ENCODE measurements at regions not wholly inside any gene's neighbourhood (a gene's known extent, or its start where the extent isn't known, plus 50 kb on each side); places are given as distances from the start of the nearest gene placed in this dataset.
"Not testable (repeated sequence)": the region's sequence is repeated elsewhere in the genome, so short reads cannot be mapped to it uniquely, and the experiment has no call there.

- no peak for DNase-seq
These were observed 921.4 kb downstream of the MCTP2 start for GRCh38 chr15:95152741-95153140.

DNA sequence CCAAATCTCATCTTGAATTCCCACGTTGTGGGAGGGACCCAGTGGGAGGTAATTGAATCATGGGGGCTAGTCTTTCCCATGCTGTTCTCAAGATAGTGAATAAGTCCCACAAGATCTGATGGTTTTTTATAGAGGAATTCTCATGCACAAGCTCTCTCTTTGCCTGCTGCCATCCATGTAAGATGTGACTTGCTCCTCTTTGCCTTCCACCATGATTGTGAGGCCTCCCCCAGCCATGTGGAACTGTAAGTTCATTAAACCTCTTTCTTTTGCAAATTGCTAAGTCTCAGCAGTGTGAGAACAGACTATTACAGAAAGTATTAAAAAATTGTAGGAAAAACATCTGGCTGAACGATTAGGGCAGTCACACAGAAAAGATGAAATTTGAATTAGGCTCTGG lies 921.8 kb downstream of the MCTP2 start:
- not testable (repeated sequence) for DNase-seq

DNA sequence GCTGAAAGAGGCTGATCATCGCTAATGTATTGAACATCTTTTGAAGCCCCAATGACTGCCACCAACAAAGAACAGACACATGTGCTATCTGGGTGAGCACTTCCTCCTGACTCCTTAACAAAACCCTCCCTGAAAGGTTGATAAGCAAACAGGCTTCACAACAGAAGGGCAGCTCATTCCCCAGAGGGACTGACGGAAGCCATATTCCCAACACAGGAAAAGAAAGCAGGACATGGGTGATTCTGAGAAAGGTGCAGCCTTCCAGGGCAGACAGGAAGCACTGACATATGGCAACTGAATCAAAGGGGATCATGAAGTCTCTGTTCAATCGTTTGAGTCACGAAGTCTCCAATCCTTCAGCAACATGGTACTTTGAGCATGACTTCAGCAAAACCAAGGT lies 929.0 kb downstream of the MCTP2 start:
- no peak for DNase-seq

GRCh38 chr15:95162069-95162468 lies 930.7 kb downstream of the MCTP2 start:
- no peak for DNase-seq

DNA sequence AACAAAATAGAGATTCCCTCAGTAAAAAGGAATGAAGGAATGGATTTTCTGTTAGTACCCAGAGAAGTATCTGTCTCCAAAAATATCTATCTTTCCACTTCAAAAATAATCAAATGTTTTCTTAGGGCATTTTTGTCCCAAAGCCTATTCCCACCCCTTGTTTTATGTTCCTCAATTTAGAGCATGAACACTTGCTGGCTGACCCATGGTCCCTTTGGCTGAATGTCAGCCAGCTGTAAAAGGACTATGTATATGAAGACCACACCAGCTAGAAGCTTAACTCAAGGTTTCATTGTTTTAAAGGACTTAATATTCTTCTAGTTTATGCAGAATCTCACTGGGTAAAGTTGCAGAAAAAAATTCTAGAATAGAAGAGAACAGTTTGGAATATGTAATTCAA lies 931.2 kb downstream of the MCTP2 start:
- DNase-seq: no peak

- no peak for DNase-seq
These were observed 931.7 kb downstream of the MCTP2 start for GRCh38 chr15:95162967-95163531.

DNA sequence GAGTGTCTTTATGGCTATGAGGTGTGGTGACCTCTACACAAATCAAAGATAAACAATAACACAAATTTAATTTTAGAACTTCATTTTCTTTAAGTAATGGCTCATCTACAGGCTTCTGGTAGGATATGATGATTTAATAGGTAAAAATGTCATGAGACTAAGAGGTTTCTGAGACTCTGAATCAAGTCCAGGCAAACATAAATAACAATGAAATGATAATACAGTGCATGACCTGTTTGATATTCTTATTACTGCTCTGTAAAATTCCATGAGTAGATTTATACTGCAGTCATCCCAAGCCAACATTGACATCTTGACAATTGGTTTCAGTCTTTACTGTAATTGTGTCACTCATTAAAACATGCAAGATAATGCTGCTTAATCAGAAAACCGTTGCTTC lies 936.8 kb downstream of the MCTP2 start:
- DNase-seq: no peak

GRCh38 chr15:95168951-95169431 lies 937.6 kb downstream of the MCTP2 start:
- no peak for DNase-seq

DNA sequence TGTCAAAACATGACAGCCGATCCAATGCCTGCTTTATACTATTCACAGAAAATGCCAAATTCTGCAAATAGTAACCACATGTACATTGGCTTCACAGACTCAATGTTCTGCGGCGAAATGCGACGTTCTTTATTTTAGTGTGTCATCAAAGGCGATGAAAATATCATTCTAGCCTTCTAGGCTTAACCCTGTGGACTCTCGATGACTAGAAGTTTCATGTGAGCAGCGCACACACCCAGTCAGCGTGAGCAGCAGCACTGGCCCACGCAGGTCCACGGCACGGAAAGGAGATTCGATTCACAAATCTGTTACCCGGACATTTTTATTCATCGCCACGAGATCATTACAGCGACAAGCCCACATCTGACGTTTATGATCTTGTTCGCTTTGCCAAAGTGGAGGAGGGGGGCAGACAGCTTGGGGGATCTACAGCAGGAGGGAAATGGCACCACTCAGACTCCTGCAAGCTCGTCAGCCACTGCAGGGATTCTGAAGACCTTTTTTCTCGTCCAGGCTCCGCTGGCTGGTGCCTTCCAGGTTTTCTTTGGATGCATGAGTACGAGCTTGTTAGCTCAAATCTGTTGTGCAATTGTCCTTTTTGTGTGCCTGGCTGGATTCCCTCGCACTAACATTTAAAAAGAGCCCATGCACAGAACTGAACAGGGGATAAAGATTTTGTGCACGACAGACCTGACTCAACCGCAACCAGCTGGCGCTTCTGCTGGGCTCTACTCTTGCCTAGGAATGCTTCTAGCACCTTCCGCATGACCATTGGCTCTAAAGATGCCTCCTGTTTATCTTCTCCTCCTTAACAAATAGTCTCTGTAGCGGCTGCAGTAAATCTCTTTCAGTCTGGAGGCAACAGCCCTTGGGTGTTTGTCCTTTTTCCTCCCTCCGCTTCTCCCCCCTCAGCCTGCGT lies 938.4 kb downstream of the MCTP2 start:
- DNase-seq: no peak

- no peak for DNase-seq
These were observed 939.4 kb downstream of the MCTP2 start for GRCh38 chr15:95170561-95171380.

- DNase-seq: no peak
These were observed 940.2 kb downstream of the MCTP2 start for GRCh38 chr15:95171564-95171963.

GRCh38 chr15:95174301-95175259 lies 943.2 kb downstream of the MCTP2 start:
- no peak for DNase-seq

GRCh38 chr15:95175914-95176658 lies 944.7 kb downstream of the MCTP2 start:
- no peak for DNase-seq

- DNase-seq: no peak
These were observed 945.6 kb downstream of the MCTP2 start for GRCh38 chr15:95176794-95177577.

GRCh38 chr15:95180530-95180929 lies 949.2 kb downstream of the MCTP2 start:
- no peak for DNase-seq

DNA sequence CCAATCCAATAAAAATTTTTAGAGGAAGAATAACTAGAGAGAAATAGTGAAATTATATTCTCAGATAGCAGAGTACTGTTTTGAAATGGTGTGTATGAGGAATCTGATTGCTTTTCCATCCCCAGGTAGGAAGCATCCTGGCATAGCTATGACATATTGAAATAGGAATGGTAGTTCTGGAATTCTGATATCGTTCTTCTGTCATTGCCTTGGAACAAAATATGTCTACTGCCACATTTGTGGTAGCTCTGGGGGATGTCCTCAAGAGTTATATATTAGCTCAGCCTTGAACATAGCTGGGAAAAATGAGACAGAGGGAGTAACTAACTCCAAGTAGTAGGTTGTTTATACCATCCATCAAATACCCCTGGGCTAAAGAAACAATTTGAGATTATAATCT lies 950.7 kb downstream of the MCTP2 start:
- no peak for DNase-seq

GRCh38 chr15:95192923-95193322 lies 961.6 kb downstream of the MCTP2 start:
- DNase-seq: no peak

DNA sequence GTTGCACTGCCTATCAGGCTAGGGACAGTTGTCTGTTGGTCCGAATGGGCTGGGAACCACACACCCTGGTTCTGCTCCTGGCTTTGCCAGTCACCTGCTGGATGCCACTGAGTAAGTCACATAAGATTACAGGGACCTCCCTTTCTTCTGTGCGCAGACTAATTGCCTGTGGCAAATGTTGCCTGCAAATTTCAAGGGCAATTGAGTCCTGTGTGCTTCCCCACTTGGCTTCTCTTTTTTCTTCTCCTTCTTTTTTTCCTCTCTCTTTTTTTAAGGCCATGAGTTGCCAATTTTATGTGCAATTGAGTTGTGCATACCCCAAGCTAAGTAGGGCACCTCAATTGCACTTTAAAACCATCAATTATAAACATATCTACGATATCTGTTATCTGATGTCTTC lies 963.4 kb downstream of the MCTP2 start:
- no peak for DNase-seq

DNA sequence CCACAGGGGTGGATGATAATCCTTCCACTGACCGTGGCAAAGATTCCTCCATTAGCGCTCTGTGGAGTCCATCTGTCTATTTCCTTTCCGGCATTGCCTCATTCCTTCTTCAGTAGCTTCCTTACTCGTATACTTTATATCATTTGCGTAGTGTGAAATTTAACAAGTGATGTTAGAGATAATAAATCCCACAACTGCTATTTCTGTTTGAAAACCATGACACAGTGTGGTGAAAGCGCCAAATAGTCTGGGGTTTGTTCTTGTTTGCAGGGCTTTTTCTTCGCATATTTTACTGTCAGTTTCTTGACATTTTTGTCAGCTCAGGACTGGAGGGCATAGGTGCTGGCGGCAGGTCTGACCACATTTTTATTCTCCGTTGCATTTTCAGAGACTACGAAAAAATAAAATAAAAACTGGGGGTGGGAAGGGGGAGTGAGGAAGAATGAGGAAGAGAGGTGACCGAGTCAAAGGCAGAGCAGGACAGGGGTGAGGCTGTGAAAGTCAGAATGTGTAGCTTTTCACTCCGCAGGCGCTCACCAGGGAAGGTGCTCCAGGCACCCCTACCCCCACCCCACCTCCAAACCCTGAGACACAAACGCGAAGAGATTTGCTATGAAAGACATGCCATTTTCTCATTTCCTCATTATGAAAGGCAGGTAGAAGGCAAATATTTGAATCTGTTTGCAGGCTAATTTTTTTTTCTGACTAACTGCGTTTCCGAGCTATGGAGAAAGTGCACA lies 965.0 kb downstream of the MCTP2 start:
- DNase-seq: no peak

Measured in NCI-H2171 (cell line).